ENCODE measurements at regions not wholly inside any gene's neighbourhood (a gene's known extent, or its start where the extent isn't known, plus 50 kb on each side); places are given as distances from the start of the nearest gene placed in this dataset.

- POLR2A ChIA-PET, result no interaction called here
- Mint-ChIP-seq H3K27ac (peak overlapping the region in 1 of 10 donors; percentile 19), H3K4me1 (peaks cover 0 to 5% (median 0%) of the 10 kb centered on the region in 4 donors), H3K27me3 (peaks cover 0 to 14% (median 0%) of the 10 kb centered on the region in 5 donors), H3K4me3 (no peak overlapping the region), H3K36me3 (no peaks in the 10 kb centered on the region), H3K9me3 (peaks cover 0 to 3% (median 0%) of the 10 kb centered on the region in 9 donors)
- DNase-seq, result no peak
- ATAC-seq, result no peak
Measured at GRCh38 chr20:57847104-57847503, 137.3 kb upstream of the PMEPA1 start.

- Mint-ChIP-seq H3K27ac (peak overlapping the region in 1 of 10 donors; percentile 46), H3K4me1 (peaks cover 0 to 5% (median 0%) of the 10 kb centered on the region in 4 donors), H3K36me3 (no peaks in the 10 kb centered on the region), H3K27me3 (peaks cover 0 to 5% (median 0%) of the 10 kb centered on the region in 5 donors), H3K9me3 (peaks cover 0 to 3% (median 0%) of the 10 kb centered on the region in 9 donors), H3K4me3 (no peak overlapping the region)
- POLR2A ChIA-PET, result no interaction called here
- DNase-seq, result no peak
- no peak for ATAC-seq
Measured at GRCh38 chr20:57844626-57845596, 135.1 kb upstream of the PMEPA1 start.

GRCh38 chr20:57843941-57844625, 134.3 kb upstream of the PMEPA1 start:
- POLR2A ChIA-PET, result no interaction called here
- H3K27me3 Mint-ChIP-seq, result peaks cover 0 to 5% (median 0%) of the 10 kb centered on the region in 5 donors
- H3K4me3 Mint-ChIP-seq, result no peak overlapping the region
- H3K36me3 Mint-ChIP-seq, result no peaks in the 10 kb centered on the region
- H3K9me3 Mint-ChIP-seq, result peaks cover 0 to 3% (median 0%) of the 10 kb centered on the region in 9 donors
- DNase-seq (no peak), ATAC-seq (no peak)
- peak overlapping the region in 1 of 10 donors; percentile 46 for H3K27ac Mint-ChIP-seq
- H3K4me1 Mint-ChIP-seq, result peaks cover 0 to 5% (median 0%) of the 10 kb centered on the region in 4 donors

GRCh38 chr20:57842720-57843119, 132.9 kb upstream of the PMEPA1 start:
- Mint-ChIP-seq H3K27ac (no peak overlapping the region), H3K9me3 (peaks cover 0 to 3% (median 0%) of the 10 kb centered on the region in 9 donors), H3K4me3 (no peak overlapping the region), H3K36me3 (no peaks in the 10 kb centered on the region), H3K4me1 (peaks cover 0 to 5% (median 0%) of the 10 kb centered on the region in 4 donors), H3K27me3 (peaks cover 0 to 2% (median 0%) of the 10 kb centered on the region in 5 donors)
- POLR2A ChIA-PET, result no interaction called here
- ATAC-seq (no peak), DNase-seq (no peak)

- no peak overlapping the region for H3K27ac Mint-ChIP-seq
- H3K4me1 Mint-ChIP-seq, result peaks cover 0 to 5% (median 0%) of the 10 kb centered on the region in 4 donors
- H3K4me3 Mint-ChIP-seq, result no peak overlapping the region
- H3K36me3 Mint-ChIP-seq, result no peaks in the 10 kb centered on the region
- peaks cover 0 to 2% (median 0%) of the 10 kb centered on the region in 5 donors for H3K27me3 Mint-ChIP-seq
- POLR2A ChIA-PET, result no interaction called here
- DNase-seq, result peak in 1 of 10 donors; percentile 12
- ATAC-seq, result no peak
- no peaks in the 10 kb centered on the region for H3K9me3 Mint-ChIP-seq
Measured at GRCh38 chr20:57841297-57841866, 131.6 kb upstream of the PMEPA1 start.

- POLR2A ChIA-PET, result no interaction called here
- no peaks in the 10 kb centered on the region for H3K9me3 Mint-ChIP-seq
- DNase-seq (peak in 1 of 10 donors; percentile 15), ATAC-seq (no peak)
- H3K27ac Mint-ChIP-seq, result peak overlapping the region in 1 of 10 donors; percentile 71
- H3K27me3 Mint-ChIP-seq, result peaks cover 0 to 2% (median 0%) of the 10 kb centered on the region in 5 donors
- no peaks in the 10 kb centered on the region for H3K36me3 Mint-ChIP-seq
- peaks cover 0 to 5% (median 0%) of the 10 kb centered on the region in 4 donors for H3K4me1 Mint-ChIP-seq
- H3K4me3 Mint-ChIP-seq, result no peak overlapping the region
Measured at GRCh38 chr20:57840504-57841296, 130.9 kb upstream of the PMEPA1 start.

- no peaks in the 10 kb centered on the region for H3K36me3 Mint-ChIP-seq
- DNase-seq (peak in 1 of 10 donors; percentile 8), ATAC-seq (no peak)
- no peak overlapping the region for H3K4me3 Mint-ChIP-seq
- peaks cover 0 to 2% (median 0%) of the 10 kb centered on the region in 5 donors for H3K27me3 Mint-ChIP-seq
- POLR2A ChIA-PET, result no interaction called here
- H3K27ac Mint-ChIP-seq, result peak overlapping the region in 1 of 10 donors; percentile 71
- peaks cover 0 to 5% (median 0%) of the 10 kb centered on the region in 4 donors for H3K4me1 Mint-ChIP-seq
- no peaks in the 10 kb centered on the region for H3K9me3 Mint-ChIP-seq
Measured at GRCh38 chr20:57840066-57840465, 130.3 kb upstream of the PMEPA1 start.

- Mint-ChIP-seq H3K27ac (no peak overlapping the region), H3K27me3 (peaks cover 0 to 4% (median 0%) of the 10 kb centered on the region in 5 donors), H3K9me3 (no peaks in the 10 kb centered on the region), H3K4me1 (no peaks in the 10 kb centered on the region), H3K4me3 (no peak overlapping the region), H3K36me3 (no peaks in the 10 kb centered on the region)
- ATAC-seq, result no peak
- POLR2A ChIA-PET, result no interaction called here
- no peak for DNase-seq
Measured at GRCh38 chr20:57838670-57839151, 128.9 kb upstream of the PMEPA1 start.

- ATAC-seq, result no peak
- Mint-ChIP-seq H3K36me3 (no peaks in the 10 kb centered on the region), H3K27ac (no peak overlapping the region), H3K4me1 (peaks cover 0 to 3% (median 0%) of the 10 kb centered on the region in 4 donors), H3K4me3 (no peak overlapping the region), H3K9me3 (no peaks in the 10 kb centered on the region), H3K27me3 (peaks cover 0 to 4% (median 0%) of the 10 kb centered on the region in 5 donors)
- POLR2A ChIA-PET, result no interaction called here
- no peak for DNase-seq
Measured at GRCh38 chr20:57837208-57838035, 127.6 kb upstream of the PMEPA1 start.

GRCh38 chr20:57835588-57836455, 126.0 kb upstream of the PMEPA1 start:
- DNase-seq, result no peak
- Mint-ChIP-seq H3K9me3 (no peaks in the 10 kb centered on the region), H3K4me3 (no peak overlapping the region), H3K27me3 (peaks cover 0 to 4% (median 0%) of the 10 kb centered on the region in 5 donors), H3K4me1 (peaks cover 0 to 3% (median 0%) of the 10 kb centered on the region in 4 donors), H3K27ac (no peak overlapping the region), H3K36me3 (no peaks in the 10 kb centered on the region)
- ATAC-seq, result no peak
- POLR2A ChIA-PET, result interaction anchor here (0.5 kb wide), 1 partner anchor 89 kb away, joined by 3 read pairs; no protein-coding TSS in a partner anchor
